Natural killer cell (primary cell): ENCODE measurements at regions not wholly inside any gene's neighbourhood (a gene's known extent, or its start where the extent isn't known, plus 50 kb on each side); places are given as distances from the start of the nearest gene placed in this dataset.

Experiments
- ATAC-seq, 3 donors: fragments of 150-1000 bp in 2 of 3; fragments of 200-7000 bp in 1 of 3; cut with Tn5 transposase; 1 replicate in 1 of 3; 2 replicates in 2 of 3; pipeline ENCODE4 v1.10.0; 2021; ENCODE audit warnings: mild to moderate bottlenecking in 2 of 3, moderate library complexity in 2 of 3
- DNase-seq, 2 donors: peaks; one replicate each; pipeline versions ENCODE4 v3.0.0 to v3.0.0-alpha.2; 2013 to 2021; ENCODE audit warnings: mixed read lengths in 1 of 2
- H3K27ac ChIP-seq: one replicate; pipeline ENCODE4 v1.5.1; 2013; ENCODE audit warnings: mild to moderate bottlenecking, low read length
- H3K27me3 ChIP-seq: one replicate; pipeline ENCODE4 v1.6.1; 2013; ENCODE audit warnings: low read length; ENCODE audit not compliant: control insufficient read depth, insufficient read depth
- H3K36me3 ChIP-seq: one replicate; pipeline ENCODE4 v1.6.1; 2013; ENCODE audit warnings: low read length; ENCODE audit not compliant: control insufficient read depth, insufficient read depth
- H3K4me1 ChIP-seq: one replicate; pipeline ENCODE4 v1.6.1; 2013; ENCODE audit warnings: low read length; ENCODE audit not compliant: control insufficient read depth, insufficient read depth
- H3K4me3 ChIP-seq: one replicate; pipeline ENCODE4 v1.5.1; 2013; ENCODE audit warnings: low read length
- H3K9me3 ChIP-seq: one replicate; pipeline ENCODE4 v1.6.1; 2013; ENCODE audit warnings: low read length; ENCODE audit not compliant: control insufficient read depth, insufficient read depth
- H3K27ac Mint-ChIP-seq, 2 donors: one replicate each; pipeline ENCODE4 v1.8.0; 2022; ENCODE audit warnings: mild to moderate bottlenecking in 2 of 2, mixed read lengths in 2 of 2, moderate library complexity in 1 of 2
- H3K27me3 Mint-ChIP-seq, 2 donors: one replicate each; pipeline ENCODE4 v1.8.0; 2022; ENCODE audit warnings: low read depth in 2 of 2, mixed read lengths in 2 of 2
- H3K36me3 Mint-ChIP-seq: one replicate; pipeline ENCODE4 v1.8.0; 2022; ENCODE audit warnings: mixed read lengths
- H3K4me1 Mint-ChIP-seq, 2 donors: one replicate each; pipeline ENCODE4 v1.8.0; 2022; ENCODE audit warnings: mixed read lengths in 2 of 2
- H3K4me3 Mint-ChIP-seq: one replicate; pipeline ENCODE4 v1.8.0; 2022; ENCODE audit warnings: mild to moderate bottlenecking, moderate library complexity, mixed read lengths
- H3K9me3 Mint-ChIP-seq, 2 donors: one replicate each; pipeline ENCODE4 v1.8.0; 2022; ENCODE audit warnings: mixed read lengths in 2 of 2
- CTCF ChIP-seq: fragments of 200-600 bp; IDR thresholded peaks from one replicate; pipeline ENCODE4 v1.8.0; 2022; ENCODE audit warnings: antibody characterized with exemption
- WGBS: methylation state at CpG from one replicate; pipeline ENCODE4 v1.1.7; 2013; ENCODE audit warnings: missing lambda C conversion rate; ENCODE audit not compliant: insufficient coverage; 5-methylcytosine and 5-hydroxymethylcytosine counted together
- intact Hi-C: fragments of 100-400 bp; cut with micrococcal nuclease; formaldehyde crosslinking; loops from one replicate; pipeline ENCODE4 v1.14.2; 2022

- ATAC-seq (no peak), DNase-seq (no peak)
- H3K27ac Mint-ChIP-seq = no peak overlapping the region
- H3K27me3 ChIP-seq = no peaks in the 10 kb centered on the region
- peaks cover 5% of the 10 kb centered on the region for H3K9me3 ChIP-seq
- H3K27me3 Mint-ChIP-seq = no peaks in the 10 kb centered on the region
- no peaks in the 10 kb centered on the region for H3K4me1 Mint-ChIP-seq
- H3K27ac ChIP-seq = no peak overlapping the region
- intact Hi-C loops = no loop called here
- H3K4me1 ChIP-seq = no peaks in the 10 kb centered on the region
- H3K4me3 Mint-ChIP-seq = no peak overlapping the region
- 90% methylated on average over 2 of the region's 6 CpGs for WGBS
- TF ChIP-seq CTCF = no peak
- no peaks in the 10 kb centered on the region for H3K36me3 ChIP-seq
- peaks cover 5% of the 10 kb centered on the region for H3K36me3 Mint-ChIP-seq
- peaks cover 13 to 15% of the 10 kb centered on the region in 2 donors for H3K9me3 Mint-ChIP-seq
- no peak overlapping the region for H3K4me3 ChIP-seq
These were observed 2306.6 kb upstream of the AGA start for GRCh38 chr4:179748837-179749236.

- Histone ChIP-seq H3K27me3 (no peaks in the 10 kb centered on the region), H3K27ac (no peak overlapping the region), H3K4me1 (no peaks in the 10 kb centered on the region), H3K36me3 (no peaks in the 10 kb centered on the region), H3K9me3 (peaks cover 5% of the 10 kb centered on the region), H3K4me3 (no peak overlapping the region)
- TF ChIP-seq CTCF = no peak
- intact Hi-C loops = no loop called here
- Mint-ChIP-seq H3K36me3 (peaks cover 5% of the 10 kb centered on the region), H3K4me1 (no peaks in the 10 kb centered on the region), H3K27ac (no peak overlapping the region), H3K27me3 (no peaks in the 10 kb centered on the region), H3K9me3 (peaks cover 10 to 12% of the 10 kb centered on the region in 2 donors), H3K4me3 (no peak overlapping the region)
- no peak for ATAC-seq
- WGBS = 13% methylated on average over 4 of the region's 4 CpGs
- DNase-seq = no peak
These were observed 2308.1 kb upstream of the AGA start for GRCh38 chr4:179750374-179750773.

DNA sequence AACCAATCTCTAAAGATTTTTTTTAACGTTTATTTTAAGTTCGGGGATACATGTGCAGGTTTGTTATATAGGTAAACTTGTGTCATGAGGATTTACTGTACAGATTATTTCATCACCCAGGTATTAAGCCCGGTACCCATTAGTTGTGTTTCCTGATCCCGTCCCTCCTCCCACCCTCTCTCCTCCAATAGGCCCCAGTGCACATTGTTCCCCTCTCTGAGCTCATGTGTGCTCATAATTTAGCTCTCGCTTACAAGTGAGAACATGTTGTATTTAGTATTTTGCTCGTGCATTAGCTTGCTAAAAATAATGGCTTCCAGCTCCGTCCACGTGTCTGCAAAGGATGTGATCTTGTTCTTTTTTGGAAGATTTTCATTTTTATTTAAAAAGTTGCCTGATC is 2309.4 kb upstream of the AGA start:
- no peak for TF ChIP-seq CTCF
- Histone ChIP-seq H3K9me3 (peaks cover 5% of the 10 kb centered on the region), H3K27ac (no peak overlapping the region), H3K4me1 (no peaks in the 10 kb centered on the region), H3K27me3 (no peaks in the 10 kb centered on the region), H3K36me3 (no peaks in the 10 kb centered on the region), H3K4me3 (no peak overlapping the region)
- Mint-ChIP-seq H3K9me3 (peaks cover 7 to 8% of the 10 kb centered on the region in 2 donors), H3K4me3 (no peak overlapping the region), H3K36me3 (no peaks in the 10 kb centered on the region), H3K27me3 (no peaks in the 10 kb centered on the region), H3K4me1 (no peaks in the 10 kb centered on the region), H3K27ac (no peak overlapping the region)
- ATAC-seq = no peak
- WGBS = 84% methylated on average over 6 of the region's 8 CpGs
- no peak for DNase-seq
- intact Hi-C loops = no loop called here

GRCh38 chr4:179755322-179755721 is 2313.1 kb upstream of the AGA start:
- DNase-seq (no peak), ATAC-seq (no peak)
- intact Hi-C loops = no loop called here
- Mint-ChIP-seq H3K27ac (no peak overlapping the region), H3K36me3 (no peaks in the 10 kb centered on the region), H3K4me1 (no peaks in the 10 kb centered on the region), H3K9me3 (peaks cover 8 to 13% of the 10 kb centered on the region in 2 donors), H3K27me3 (no peaks in the 10 kb centered on the region), H3K4me3 (no peak overlapping the region)
- no peak overlapping the region for H3K27ac ChIP-seq
- no peak for TF ChIP-seq CTCF
- peaks cover under 1% of the 10 kb centered on the region for H3K9me3 ChIP-seq
- H3K36me3 ChIP-seq = no peaks in the 10 kb centered on the region
- no peak overlapping the region for H3K4me3 ChIP-seq
- no peaks in the 10 kb centered on the region for H3K27me3 ChIP-seq
- no CpG with 5 or more reads among the region's 1 CpG for WGBS
- H3K4me1 ChIP-seq = no peaks in the 10 kb centered on the region
